HG03196 (cell line): ENCODE measurements at regions not wholly inside any gene's neighbourhood (a gene's known extent, or its start where the extent isn't known, plus 50 kb on each side); places are given as distances from the start of the nearest gene placed in this dataset.

Source experiments
- ATAC-seq: cut with Tn5 transposase; IDR thresholded peaks from one replicate; pipeline ENCODE4 v1.9.1; 2021; ENCODE audit not compliant: unreplicated experiment

DNA sequence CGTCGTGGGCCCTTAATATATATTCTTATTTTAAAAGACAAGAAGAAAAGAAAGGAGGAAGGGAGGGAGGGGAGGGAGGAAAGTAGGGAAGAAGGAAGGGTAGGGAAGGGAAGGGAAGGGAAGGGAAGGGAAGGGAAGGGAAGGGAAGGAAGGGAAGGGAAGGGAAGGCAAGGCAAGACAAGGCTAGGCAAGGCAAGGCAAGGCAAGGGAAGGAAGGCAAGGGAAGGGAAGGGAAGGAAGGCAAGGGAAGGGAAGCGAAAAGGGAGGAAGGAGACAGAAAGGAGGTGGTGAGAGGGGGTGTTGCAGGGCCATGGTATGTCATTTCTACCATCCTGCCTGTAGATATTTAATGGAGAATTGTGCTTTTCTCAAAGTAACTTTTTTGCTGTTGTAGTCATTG, 83.9 kb upstream of the BTBD3 start:
- ATAC-seq = no peak

DNA sequence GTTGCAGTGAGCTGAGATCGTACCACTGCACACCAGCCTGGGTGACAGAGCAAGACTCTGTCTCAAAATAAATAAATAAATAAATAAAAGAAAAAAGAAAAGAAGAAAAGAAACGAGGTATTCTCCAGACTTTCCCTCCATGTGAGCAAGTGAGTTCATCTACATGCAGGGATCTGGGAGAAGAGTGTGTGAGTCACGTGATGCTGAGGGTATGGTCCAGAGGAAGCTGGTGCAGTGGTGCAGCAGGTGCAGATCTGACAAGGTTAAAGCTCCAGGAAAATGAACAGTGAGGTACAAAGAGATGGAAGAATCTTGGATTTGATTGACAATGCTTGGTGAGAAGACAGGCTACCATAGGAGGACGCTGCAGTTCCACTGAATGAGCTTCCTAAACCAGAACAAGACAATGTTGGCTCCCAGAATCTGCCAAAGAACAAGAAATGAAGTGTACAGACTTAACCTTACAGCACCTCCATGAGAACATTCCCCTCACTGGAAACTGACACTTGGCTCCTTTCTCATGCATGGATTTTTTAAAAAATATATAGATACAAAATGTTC, 79.5 kb upstream of the BTBD3 start:
- no peak for ATAC-seq

GRCh38 chr20:11841972-11842461, 75.7 kb upstream of the BTBD3 start:
- ATAC-seq = no peak

- no peak for ATAC-seq
Measured at GRCh38 chr20:11843289-11843688, 74.4 kb upstream of the BTBD3 start.

- no peak for ATAC-seq
Measured at GRCh38 chr20:11844691-11845090, 73.0 kb upstream of the BTBD3 start.

DNA sequence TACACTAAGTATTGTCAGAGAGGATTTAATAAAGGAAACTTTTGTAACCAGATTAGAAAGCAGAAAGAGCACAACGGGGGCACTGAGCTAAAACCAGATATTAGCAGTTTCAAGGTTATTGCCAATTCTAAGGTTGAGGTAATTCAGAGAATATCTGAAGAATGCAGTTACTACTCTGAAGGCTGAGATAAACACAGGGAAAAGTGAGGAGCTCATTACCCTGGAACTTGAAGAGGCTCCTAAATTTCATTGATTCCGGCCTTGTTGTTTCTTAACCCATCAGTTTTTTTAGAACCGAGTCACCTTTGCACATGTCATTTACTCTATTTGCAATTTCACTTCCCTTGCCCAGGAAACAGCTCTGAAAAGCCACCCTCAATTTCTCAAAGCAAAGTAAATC, 72.4 kb upstream of the BTBD3 start:
- no peak for ATAC-seq

GRCh38 chr20:11846131-11846530, 71.6 kb upstream of the BTBD3 start:
- no peak for ATAC-seq

- ATAC-seq = no peak
Measured at GRCh38 chr20:11847827-11848226, 69.9 kb upstream of the BTBD3 start.

GRCh38 chr20:11849270-11849915, 68.3 kb upstream of the BTBD3 start:
- ATAC-seq = no peak

- no peak for ATAC-seq
Measured at GRCh38 chr20:11849976-11850670, 67.6 kb upstream of the BTBD3 start.

- ATAC-seq = no peak
Measured at GRCh38 chr20:11850901-11851300, 66.8 kb upstream of the BTBD3 start.

- ATAC-seq = no peak
Measured at GRCh38 chr20:11851646-11852045, 66.0 kb upstream of the BTBD3 start.

DNA sequence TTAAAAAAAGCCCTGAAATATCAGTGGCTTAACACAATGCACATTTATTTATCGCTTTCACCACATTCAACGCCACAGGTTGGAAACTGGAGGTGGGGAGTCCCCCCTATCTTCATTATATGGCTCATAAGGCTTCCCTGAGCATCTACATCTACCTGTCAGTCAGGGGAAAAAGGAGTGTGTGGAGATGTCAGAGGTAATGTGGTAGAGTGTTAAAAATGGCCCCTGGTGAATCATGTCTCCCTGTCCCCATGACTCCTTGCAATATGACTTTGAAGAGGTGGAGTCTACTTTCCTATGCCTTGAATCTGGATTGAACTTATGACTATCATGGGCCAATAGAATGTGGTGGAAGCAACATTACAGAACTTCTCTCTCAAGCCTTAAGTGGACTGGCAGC, 65.5 kb upstream of the BTBD3 start:
- ATAC-seq = no peak

DNA sequence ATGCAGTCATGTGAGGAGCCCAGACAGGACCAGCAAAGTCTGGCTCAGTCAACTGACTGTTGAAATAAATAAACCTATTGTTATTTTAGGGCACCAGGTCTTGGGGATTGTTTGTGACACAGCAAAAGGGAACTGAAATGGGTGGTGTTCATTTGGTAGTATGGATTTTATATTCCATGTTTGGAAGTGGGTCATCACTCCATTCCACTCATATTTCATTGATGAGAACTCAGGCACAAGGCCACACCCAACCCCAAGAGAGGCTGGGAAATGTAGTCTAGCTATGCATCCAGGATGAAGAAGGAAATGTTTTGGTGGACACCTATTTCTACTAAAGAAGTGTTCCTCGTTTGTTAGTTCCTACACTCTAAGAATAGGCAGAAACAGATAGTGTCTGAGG, 64.9 kb upstream of the BTBD3 start:
- no peak for ATAC-seq

GRCh38 chr20:11853359-11853758, 64.3 kb upstream of the BTBD3 start:
- no peak for ATAC-seq

DNA sequence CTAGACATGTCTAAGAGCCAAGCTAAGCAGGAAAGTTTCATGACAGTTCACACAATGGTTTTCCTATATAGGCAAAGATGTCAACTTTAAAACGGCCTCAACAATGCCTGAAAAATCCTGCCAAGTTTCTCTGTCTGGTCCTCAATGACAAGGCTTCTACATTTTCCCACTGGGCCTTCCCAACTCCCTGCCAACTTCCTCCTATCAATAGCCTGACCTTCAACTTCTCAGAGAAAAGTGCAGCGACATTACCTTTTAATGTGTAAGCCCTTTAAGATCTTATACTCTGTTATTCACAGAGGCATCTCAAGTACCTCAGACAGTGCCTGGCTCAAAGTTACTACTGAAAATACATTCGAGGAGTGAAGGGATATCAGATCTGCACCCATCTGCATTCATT, 56.2 kb upstream of the BTBD3 start:
- no peak for ATAC-seq

GRCh38 chr20:11867291-11867919, 50.3 kb upstream of the BTBD3 start:
- no peak for ATAC-seq
